Esophagus squamous epithelium (tissue), 5 donors: ENCODE measurements at regions not wholly inside any gene's neighbourhood (a gene's known extent, or its start where the extent isn't known, plus 50 kb on each side); places are given as distances from the start of the nearest gene placed in this dataset.

Source experiments
- DNase-seq: peaks from one replicate; lab custom pipeline; 2025; lab: John Stamatoyannopoulos, UW
- H3K27ac ChIP-seq, 4 donors: fragments of 200-600 bp; sonication (generic); one replicate each; pipeline ENCODE4 v1.5.1; 2016 to 2019; ENCODE audit warnings: mild to moderate bottlenecking in 1 of 4
- H3K27me3 ChIP-seq, 4 donors: fragments of 200-600 bp; sonication (generic); 1 replicate in 3 of 4; 2 replicates in 1 of 4; pipeline versions ENCODE4 v1.5.1 to v1.6.0; 2017 to 2021; ENCODE audit warnings: antibody characterized with exemption in 1 of 4
- H3K36me3 ChIP-seq, 3 donors: fragments of 200-600 bp; sonication (generic); one replicate each; pipeline ENCODE4 v1.5.1; 2016 to 2019
- H3K4me1 ChIP-seq, 3 donors: fragments of 200-600 bp; sonication (generic); one replicate each; pipeline ENCODE4 v1.5.1; 2017 to 2019
- H3K4me3 ChIP-seq, 4 donors: fragments of 200-600 bp; sonication (generic); 1 replicate in 3 of 4; 2 replicates in 1 of 4; pipeline ENCODE4 v1.5.1; 2016 to 2019; ENCODE audit warnings: mild to moderate bottlenecking in 2 of 4, moderate library complexity in 1 of 4
- H3K9me3 ChIP-seq, 3 donors: fragments of 200-600 bp; sonication (generic); one replicate each; pipeline ENCODE4 v1.5.1; 2016 to 2019
- POLR2A ChIP-seq, 4 donors: fragments of 450-650 bp; IDR thresholded peaks; one replicate each; pipeline ENCODE4 v1.6.1; 2017; ENCODE audit warnings: antibody characterized with exemption in 4 of 4, mild to moderate bottlenecking in 4 of 4, moderate library complexity in 3 of 4
- WGBS, 2 donors: methylation state at CpG; one replicate each; pipeline ENCODE4 v1.1.5; 2018; 5-methylcytosine and 5-hydroxymethylcytosine counted together
- intact Hi-C: fragments of 100-400 bp; cut with DNase I; formaldehyde crosslinking; loops from one replicate; pipeline ENCODE4 v1.15.0; 2022
- TF ChIP-seq, protein P1 (sequence below), 6 experiments: fragments of 450-650 bp in 4 of 6; fragments of 200-600 bp in 2 of 6; sonication (generic) in 2 of 6; IDR thresholded peaks; one replicate each; pipeline ENCODE4 v1.5.1; 2016 to 2019; ENCODE audit warnings: antibody characterized with exemption in 6 of 6, mild to moderate bottlenecking in 4 of 6, moderate library complexity in 4 of 6
- donor health status: DM: yes; HTN: yes; CAD: no.

DNA sequence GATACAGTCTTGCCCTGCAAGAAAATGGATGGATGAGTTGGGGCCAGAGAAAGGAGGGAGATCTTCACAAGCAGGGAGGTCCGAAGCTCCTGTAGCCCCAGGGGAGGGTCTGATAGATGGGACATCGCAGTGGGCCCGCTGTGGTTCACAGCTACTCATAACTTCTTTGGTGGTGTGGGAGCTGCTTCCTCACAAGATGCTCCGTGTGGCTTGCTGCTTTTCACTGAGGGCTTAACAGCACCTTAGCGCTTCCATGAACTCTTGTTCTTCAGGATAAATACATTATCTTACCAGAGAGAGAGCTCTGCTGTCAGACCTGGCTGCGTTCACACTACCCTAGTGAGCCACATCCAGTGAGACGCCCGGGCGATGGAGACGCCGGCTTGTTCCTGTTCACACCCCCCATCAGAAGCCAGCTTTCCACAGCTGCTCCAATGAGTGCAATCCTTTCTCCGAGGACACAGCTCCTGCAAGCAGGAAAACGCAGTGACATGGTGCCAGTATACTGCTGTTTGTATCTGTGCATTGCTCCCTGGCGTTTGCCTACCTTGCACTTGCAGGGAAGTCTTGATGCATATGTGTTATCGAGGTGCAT lies 599.8 kb downstream of the AJAP1 start:
- Histone ChIP-seq H3K36me3 (no peaks in the 10 kb centered on the region), H3K4me3 (no peak overlapping the region), H3K27me3 (peaks cover 0 to 26% (median 0%) of the 10 kb centered on the region in 4 donors), H3K9me3 (peaks cover 0 to 13% (median 3%) of the 10 kb centered on the region in 3 donors), H3K4me1 (no peaks in the 10 kb centered on the region), H3K27ac (no peak overlapping the region)
- intact Hi-C loops, result no loop called here
- 78 to 85% methylated on average over 14 to 15 of the region's 15 CpGs for WGBS, 2 donors
- TF ChIP-seq, protein P1, sequence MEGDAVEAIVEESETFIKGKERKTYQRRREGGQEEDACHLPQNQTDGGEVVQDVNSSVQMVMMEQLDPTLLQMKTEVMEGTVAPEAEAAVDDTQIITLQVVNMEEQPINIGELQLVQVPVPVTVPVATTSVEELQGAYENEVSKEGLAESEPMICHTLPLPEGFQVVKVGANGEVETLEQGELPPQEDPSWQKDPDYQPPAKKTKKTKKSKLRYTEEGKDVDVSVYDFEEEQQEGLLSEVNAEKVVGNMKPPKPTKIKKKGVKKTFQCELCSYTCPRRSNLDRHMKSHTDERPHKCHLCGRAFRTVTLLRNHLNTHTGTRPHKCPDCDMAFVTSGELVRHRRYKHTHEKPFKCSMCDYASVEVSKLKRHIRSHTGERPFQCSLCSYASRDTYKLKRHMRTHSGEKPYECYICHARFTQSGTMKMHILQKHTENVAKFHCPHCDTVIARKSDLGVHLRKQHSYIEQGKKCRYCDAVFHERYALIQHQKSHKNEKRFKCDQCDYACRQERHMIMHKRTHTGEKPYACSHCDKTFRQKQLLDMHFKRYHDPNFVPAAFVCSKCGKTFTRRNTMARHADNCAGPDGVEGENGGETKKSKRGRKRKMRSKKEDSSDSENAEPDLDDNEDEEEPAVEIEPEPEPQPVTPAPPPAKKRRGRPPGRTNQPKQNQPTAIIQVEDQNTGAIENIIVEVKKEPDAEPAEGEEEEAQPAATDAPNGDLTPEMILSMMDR (IDR thresholded peaks at IDR 0.05), result no peak
- TF ChIP-seq POLR2A (IDR thresholded peaks at IDR 0.05), result no peak
- no peak for DNase-seq

DNA sequence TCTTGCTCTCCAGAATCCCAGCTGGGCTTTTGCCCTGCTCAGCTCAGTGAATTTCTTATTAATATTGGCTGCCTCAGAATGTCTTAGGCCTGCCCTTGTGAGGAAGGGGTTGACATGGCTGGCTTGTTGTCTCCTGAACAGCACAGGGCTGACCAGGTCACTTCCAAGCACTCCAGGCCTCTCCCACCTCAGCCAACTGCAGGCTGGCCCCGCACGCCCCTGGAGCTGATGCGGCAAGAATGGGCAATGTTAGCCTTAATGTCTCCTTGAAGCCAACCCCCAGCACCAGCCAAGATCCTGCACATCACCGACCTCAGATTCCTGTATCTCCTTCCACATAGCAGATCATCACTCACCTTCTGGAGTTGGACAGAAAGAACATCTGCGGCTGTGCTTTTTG lies 598.6 kb downstream of the AJAP1 start:
- Histone ChIP-seq H3K36me3 (no peaks in the 10 kb centered on the region), H3K4me3 (no peak overlapping the region), H3K4me1 (no peaks in the 10 kb centered on the region), H3K9me3 (peaks cover 0 to under 1% (median 0%) of the 10 kb centered on the region in 3 donors), H3K27ac (no peak overlapping the region), H3K27me3 (peaks cover 0 to 21% (median 0%) of the 10 kb centered on the region in 4 donors)
- 84 to 93% methylated on average over 3 to 5 of the region's 5 CpGs for WGBS, 2 donors
- no peak for TF ChIP-seq POLR2A (IDR thresholded peaks at IDR 0.05)
- TF ChIP-seq, protein P1 (IDR thresholded peaks at IDR 0.05), result no peak
- intact Hi-C loops, result no loop called here
- no peak for DNase-seq

DNA sequence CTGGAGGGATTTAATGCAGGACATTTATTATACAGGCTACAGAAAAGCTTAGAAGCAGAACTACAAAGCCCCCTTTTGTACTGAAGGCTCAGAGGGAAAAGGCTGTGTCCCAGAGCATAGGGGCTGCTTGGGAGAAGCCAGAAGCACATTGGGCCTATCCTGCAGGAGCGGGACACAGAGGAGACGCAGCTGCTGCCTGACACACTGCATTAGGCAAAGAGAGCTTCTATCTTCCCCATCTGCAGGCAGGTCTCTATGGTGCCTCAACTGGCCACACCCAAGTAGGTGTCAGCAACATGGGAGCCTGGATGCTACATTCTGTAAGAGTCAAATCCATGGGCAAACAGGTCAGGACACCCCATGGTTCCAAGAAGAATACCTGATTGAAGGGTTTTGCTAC lies 595.9 kb downstream of the AJAP1 start:
- intact Hi-C loops, result no loop called here
- H3K9me3 ChIP-seq, result no peaks in the 10 kb centered on the region
- no peaks in the 10 kb centered on the region for H3K4me1 ChIP-seq
- H3K27me3 ChIP-seq, result peaks cover 0 to 21% (median 0%) of the 10 kb centered on the region in 4 donors
- no peak for DNase-seq
- no peak overlapping the region for H3K27ac ChIP-seq
- no peak for TF ChIP-seq POLR2A (IDR thresholded peaks at IDR 0.05)
- TF ChIP-seq, protein P1 (IDR thresholded peaks at IDR 0.05), result no peak
- H3K4me3 ChIP-seq, result no peak overlapping the region
- 38 to 50% methylated on average over 2 of the region's 2 CpGs for WGBS, 2 donors
- no peaks in the 10 kb centered on the region for H3K36me3 ChIP-seq

DNA sequence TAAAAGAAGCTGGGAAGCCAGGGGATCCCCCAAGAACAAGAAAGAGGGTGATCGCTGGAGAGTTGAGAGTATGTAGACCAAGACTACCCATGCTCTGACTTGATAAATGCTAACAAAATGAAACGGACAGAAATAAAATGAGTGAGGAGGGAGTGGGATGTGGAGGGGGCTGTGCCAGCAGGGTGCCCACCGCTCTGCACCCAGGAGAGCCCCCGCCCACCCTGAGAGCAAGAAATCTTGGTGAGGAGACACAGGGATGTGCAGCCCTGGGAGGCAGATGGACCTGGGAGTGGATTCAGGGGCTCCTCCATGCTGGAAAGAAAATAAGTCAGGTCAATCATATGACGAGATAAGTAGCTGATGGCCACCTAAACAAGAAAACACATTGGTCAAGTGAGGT lies 590.9 kb downstream of the AJAP1 start:
- no peaks in the 10 kb centered on the region for H3K9me3 ChIP-seq
- H3K4me3 ChIP-seq, result no peak overlapping the region
- intact Hi-C loops, result no loop called here
- no peak overlapping the region for H3K27ac ChIP-seq
- H3K36me3 ChIP-seq, result no peaks in the 10 kb centered on the region
- peaks cover 0 to 43% (median 0%) of the 10 kb centered on the region in 4 donors for H3K27me3 ChIP-seq
- 72 to 76% methylated on average over 5 of the region's 5 CpGs for WGBS, 2 donors
- no peak for DNase-seq
- TF ChIP-seq POLR2A (IDR thresholded peaks at IDR 0.05), result no peak
- TF ChIP-seq, protein P1 (IDR thresholded peaks at IDR 0.05), result no peak
- H3K4me1 ChIP-seq, result no peaks in the 10 kb centered on the region

DNA sequence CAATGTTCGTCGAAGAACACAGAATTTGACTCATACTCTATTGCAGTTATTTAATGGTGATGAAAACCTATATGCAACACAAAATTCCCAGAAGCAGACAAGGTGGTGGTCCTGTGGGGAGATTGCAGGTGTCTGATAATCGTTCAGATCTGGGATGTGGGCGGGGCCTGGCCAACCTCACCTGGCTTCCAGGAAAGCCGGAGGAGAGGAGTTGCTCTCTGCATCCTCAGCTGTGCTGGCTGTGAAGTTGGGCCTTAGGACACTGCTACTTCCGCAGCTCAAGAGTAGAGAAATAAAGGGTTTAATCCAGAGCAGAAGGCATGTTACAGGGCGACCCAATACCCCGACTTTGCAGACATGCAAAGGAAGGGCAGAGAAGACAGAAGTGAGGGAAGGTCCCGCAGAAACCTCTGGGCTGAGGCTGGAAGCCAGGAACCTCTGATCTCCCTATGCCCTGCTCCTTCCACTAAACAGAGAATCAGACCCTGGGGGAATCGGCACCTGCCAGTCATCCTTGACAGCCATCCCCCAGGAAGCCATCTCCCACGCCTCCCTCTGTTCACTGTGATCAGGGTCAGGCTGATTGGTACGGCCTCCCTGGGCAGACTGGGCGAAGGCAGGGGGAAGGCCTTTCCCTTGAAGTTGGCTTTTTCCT lies 590.3 kb downstream of the AJAP1 start:
- no peak for TF ChIP-seq POLR2A (IDR thresholded peaks at IDR 0.05)
- TF ChIP-seq, protein P1 (IDR thresholded peaks at IDR 0.05), result no peak
- Histone ChIP-seq H3K27ac (no peak overlapping the region), H3K27me3 (peaks cover 0 to 42% (median 0%) of the 10 kb centered on the region in 4 donors), H3K4me3 (no peak overlapping the region), H3K9me3 (no peaks in the 10 kb centered on the region), H3K36me3 (no peaks in the 10 kb centered on the region), H3K4me1 (no peaks in the 10 kb centered on the region)
- no peak for DNase-seq
- intact Hi-C loops, result no loop called here
- WGBS, 2 donors, result 66 to 74% methylated on average over 5 to 13 of the region's 13 CpGs
